Uterus (tissue), 2 donors: ENCODE measurements at regions not wholly inside any gene's neighbourhood (a gene's known extent, or its start where the extent isn't known, plus 50 kb on each side); places are given as distances from the start of the nearest gene placed in this dataset.

Source experiments
- POLR2A ChIP-seq, 2 donors: fragments of 450-650 bp; IDR thresholded peaks; one replicate each; pipeline ENCODE4 v1.6.1; 2016; ENCODE audit warnings: antibody characterized with exemption in 2 of 2, mild to moderate bottlenecking in 1 of 2, moderate library complexity in 1 of 2
- TF ChIP-seq, protein P1 (sequence below), 4 experiments: fragments of 200-600 bp in 2 of 4; fragments of 450-650 bp in 2 of 4; sonication (generic) in 2 of 4; IDR thresholded peaks; one replicate each; pipeline ENCODE4 v1.5.1; 2016 to 2019; ENCODE audit warnings: antibody characterized with exemption in 4 of 4, mild to moderate bottlenecking in 2 of 4, moderate library complexity in 1 of 4

- TF ChIP-seq, protein P1, sequence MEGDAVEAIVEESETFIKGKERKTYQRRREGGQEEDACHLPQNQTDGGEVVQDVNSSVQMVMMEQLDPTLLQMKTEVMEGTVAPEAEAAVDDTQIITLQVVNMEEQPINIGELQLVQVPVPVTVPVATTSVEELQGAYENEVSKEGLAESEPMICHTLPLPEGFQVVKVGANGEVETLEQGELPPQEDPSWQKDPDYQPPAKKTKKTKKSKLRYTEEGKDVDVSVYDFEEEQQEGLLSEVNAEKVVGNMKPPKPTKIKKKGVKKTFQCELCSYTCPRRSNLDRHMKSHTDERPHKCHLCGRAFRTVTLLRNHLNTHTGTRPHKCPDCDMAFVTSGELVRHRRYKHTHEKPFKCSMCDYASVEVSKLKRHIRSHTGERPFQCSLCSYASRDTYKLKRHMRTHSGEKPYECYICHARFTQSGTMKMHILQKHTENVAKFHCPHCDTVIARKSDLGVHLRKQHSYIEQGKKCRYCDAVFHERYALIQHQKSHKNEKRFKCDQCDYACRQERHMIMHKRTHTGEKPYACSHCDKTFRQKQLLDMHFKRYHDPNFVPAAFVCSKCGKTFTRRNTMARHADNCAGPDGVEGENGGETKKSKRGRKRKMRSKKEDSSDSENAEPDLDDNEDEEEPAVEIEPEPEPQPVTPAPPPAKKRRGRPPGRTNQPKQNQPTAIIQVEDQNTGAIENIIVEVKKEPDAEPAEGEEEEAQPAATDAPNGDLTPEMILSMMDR (IDR thresholded peaks at IDR 0.05): no peak
- no peak for TF ChIP-seq POLR2A (IDR thresholded peaks at IDR 0.05)
These were observed 54.0 kb upstream of the TMEM229A start for GRCh38 chr7:124086843-124087242.
